ENCODE measurements at regions not wholly inside any gene's neighbourhood (a gene's known extent, or its start where the extent isn't known, plus 50 kb on each side); places are given as distances from the start of the nearest gene placed in this dataset.

GRCh38 chr21:29465546-29465945 lies 166.8 kb downstream of the BACH1 start:
- no peaks in the 10 kb centered on the region for H3K27me3 ChIP-seq (replicated peaks; ENCODE audit: control insufficient read depth, insufficient read depth, low read length, poor library complexity, severe bottlenecking)
- H3K9me3 ChIP-seq (ENCODE audit: control insufficient read depth, low read length): no peaks in the 10 kb centered on the region
- no peaks in the 10 kb centered on the region for H3K36me3 ChIP-seq (ENCODE audit: control insufficient read depth, insufficient read depth, low read length)
- no peak for DNase-seq
- no peak overlapping the region for H3K27ac ChIP-seq (ENCODE audit: insufficient read depth, low read length, poor library complexity, severe bottlenecking)
- H3K4me1 ChIP-seq (ENCODE audit: control insufficient read depth, insufficient read depth, low read length, poor library complexity, severe bottlenecking): no peaks in the 10 kb centered on the region
- no peak overlapping the region for H3K4me3 ChIP-seq (ENCODE audit: insufficient read depth, low read depth, low read length, poor library complexity, severe bottlenecking)

- Histone ChIP-seq H3K4me3 (ENCODE audit: insufficient read depth, low read depth, low read length, poor library complexity, severe bottlenecking) (no peak overlapping the region), H3K36me3 (ENCODE audit: control insufficient read depth, insufficient read depth, low read length) (no peaks in the 10 kb centered on the region), H3K27me3 (replicated peaks; ENCODE audit: control insufficient read depth, insufficient read depth, low read length, poor library complexity, severe bottlenecking) (no peaks in the 10 kb centered on the region), H3K4me1 (ENCODE audit: control insufficient read depth, insufficient read depth, low read length, poor library complexity, severe bottlenecking) (no peaks in the 10 kb centered on the region), H3K9me3 (ENCODE audit: control insufficient read depth, low read length) (no peaks in the 10 kb centered on the region), H3K27ac (ENCODE audit: insufficient read depth, low read length, poor library complexity, severe bottlenecking) (no peak overlapping the region)
- no peak for DNase-seq
Observed at GRCh38 chr21:29466532-29466931, 167.8 kb downstream of the BACH1 start.

- H3K9me3 ChIP-seq (ENCODE audit: control insufficient read depth, low read length): no peaks in the 10 kb centered on the region
- H3K4me1 ChIP-seq (ENCODE audit: control insufficient read depth, insufficient read depth, low read length, poor library complexity, severe bottlenecking): no peaks in the 10 kb centered on the region
Observed at GRCh38 chr21:29470397-29470796, 171.7 kb downstream of the BACH1 start.

GRCh38 chr21:29473808-29474207 lies 175.1 kb downstream of the BACH1 start:
- H3K9me3 ChIP-seq (ENCODE audit: control insufficient read depth, low read length): no peaks in the 10 kb centered on the region
- DNase-seq: no peak
- no peaks in the 10 kb centered on the region for H3K36me3 ChIP-seq (ENCODE audit: control insufficient read depth, insufficient read depth, low read length)
- H3K4me1 ChIP-seq (ENCODE audit: control insufficient read depth, insufficient read depth, low read length, poor library complexity, severe bottlenecking): no peaks in the 10 kb centered on the region
- H3K4me3 ChIP-seq (ENCODE audit: insufficient read depth, low read depth, low read length, poor library complexity, severe bottlenecking): no peak overlapping the region
- H3K27ac ChIP-seq (ENCODE audit: insufficient read depth, low read length, poor library complexity, severe bottlenecking): no peak overlapping the region
- H3K27me3 ChIP-seq (replicated peaks; ENCODE audit: control insufficient read depth, insufficient read depth, low read length, poor library complexity, severe bottlenecking): no peaks in the 10 kb centered on the region

More at GRCh38 chr21:29470397-29470796, 171.7 kb downstream of the BACH1 start:
- Histone ChIP-seq H3K27ac (ENCODE audit: insufficient read depth, low read length, poor library complexity, severe bottlenecking) (no peak overlapping the region), H3K36me3 (ENCODE audit: control insufficient read depth, insufficient read depth, low read length) (no peaks in the 10 kb centered on the region), H3K27me3 (replicated peaks; ENCODE audit: control insufficient read depth, insufficient read depth, low read length, poor library complexity, severe bottlenecking) (no peaks in the 10 kb centered on the region), H3K4me3 (ENCODE audit: insufficient read depth, low read depth, low read length, poor library complexity, severe bottlenecking) (no peak overlapping the region)
- DNase-seq: no peak

GRCh38 chr21:29475329-29475728 lies 176.6 kb downstream of the BACH1 start:
- H3K36me3 ChIP-seq (ENCODE audit: control insufficient read depth, insufficient read depth, low read length): no peaks in the 10 kb centered on the region
- no peak for DNase-seq

GRCh38 chr21:29477347-29477746 lies 178.6 kb downstream of the BACH1 start:
- no peak for DNase-seq
- no peak overlapping the region for H3K27ac ChIP-seq (ENCODE audit: insufficient read depth, low read length, poor library complexity, severe bottlenecking)
- H3K4me1 ChIP-seq (ENCODE audit: control insufficient read depth, insufficient read depth, low read length, poor library complexity, severe bottlenecking): no peaks in the 10 kb centered on the region
- no peaks in the 10 kb centered on the region for H3K27me3 ChIP-seq (replicated peaks; ENCODE audit: control insufficient read depth, insufficient read depth, low read length, poor library complexity, severe bottlenecking)
- H3K9me3 ChIP-seq (ENCODE audit: control insufficient read depth, low read length): no peaks in the 10 kb centered on the region
- no peak overlapping the region for H3K4me3 ChIP-seq (ENCODE audit: insufficient read depth, low read depth, low read length, poor library complexity, severe bottlenecking)
- no peaks in the 10 kb centered on the region for H3K36me3 ChIP-seq (ENCODE audit: control insufficient read depth, insufficient read depth, low read length)

More at GRCh38 chr21:29475329-29475728, 176.6 kb downstream of the BACH1 start:
- no peaks in the 10 kb centered on the region for H3K4me1 ChIP-seq (ENCODE audit: control insufficient read depth, insufficient read depth, low read length, poor library complexity, severe bottlenecking)
- H3K27me3 ChIP-seq (replicated peaks; ENCODE audit: control insufficient read depth, insufficient read depth, low read length, poor library complexity, severe bottlenecking): no peaks in the 10 kb centered on the region
- H3K4me3 ChIP-seq (ENCODE audit: insufficient read depth, low read depth, low read length, poor library complexity, severe bottlenecking): no peak overlapping the region
- H3K9me3 ChIP-seq (ENCODE audit: control insufficient read depth, low read length): no peaks in the 10 kb centered on the region
- H3K27ac ChIP-seq (ENCODE audit: insufficient read depth, low read length, poor library complexity, severe bottlenecking): no peak overlapping the region

- Histone ChIP-seq H3K36me3 (ENCODE audit: control insufficient read depth, insufficient read depth, low read length) (no peaks in the 10 kb centered on the region), H3K4me1 (ENCODE audit: control insufficient read depth, insufficient read depth, low read length, poor library complexity, severe bottlenecking) (no peaks in the 10 kb centered on the region), H3K9me3 (ENCODE audit: control insufficient read depth, low read length) (no peaks in the 10 kb centered on the region), H3K27ac (ENCODE audit: insufficient read depth, low read length, poor library complexity, severe bottlenecking) (no peak overlapping the region), H3K4me3 (ENCODE audit: insufficient read depth, low read depth, low read length, poor library complexity, severe bottlenecking) (no peak overlapping the region), H3K27me3 (replicated peaks; ENCODE audit: control insufficient read depth, insufficient read depth, low read length, poor library complexity, severe bottlenecking) (no peaks in the 10 kb centered on the region)
- DNase-seq: no peak
Observed at GRCh38 chr21:29477941-29478340, 179.2 kb downstream of the BACH1 start.

- no peak overlapping the region for H3K27ac ChIP-seq (ENCODE audit: insufficient read depth, low read length, poor library complexity, severe bottlenecking)
- no peak overlapping the region for H3K4me3 ChIP-seq (ENCODE audit: insufficient read depth, low read depth, low read length, poor library complexity, severe bottlenecking)
- no peaks in the 10 kb centered on the region for H3K9me3 ChIP-seq (ENCODE audit: control insufficient read depth, low read length)
- H3K36me3 ChIP-seq (ENCODE audit: control insufficient read depth, insufficient read depth, low read length): no peaks in the 10 kb centered on the region
- H3K4me1 ChIP-seq (ENCODE audit: control insufficient read depth, insufficient read depth, low read length, poor library complexity, severe bottlenecking): no peaks in the 10 kb centered on the region
- H3K27me3 ChIP-seq (replicated peaks; ENCODE audit: control insufficient read depth, insufficient read depth, low read length, poor library complexity, severe bottlenecking): no peaks in the 10 kb centered on the region
- DNase-seq: no peak
Observed at GRCh38 chr21:29481081-29481480, 182.4 kb downstream of the BACH1 start.

- Histone ChIP-seq H3K4me3 (ENCODE audit: insufficient read depth, low read depth, low read length, poor library complexity, severe bottlenecking) (no peak overlapping the region), H3K27me3 (replicated peaks; ENCODE audit: control insufficient read depth, insufficient read depth, low read length, poor library complexity, severe bottlenecking) (no peaks in the 10 kb centered on the region), H3K36me3 (ENCODE audit: control insufficient read depth, insufficient read depth, low read length) (no peaks in the 10 kb centered on the region), H3K27ac (ENCODE audit: insufficient read depth, low read length, poor library complexity, severe bottlenecking) (no peak overlapping the region), H3K9me3 (ENCODE audit: control insufficient read depth, low read length) (no peaks in the 10 kb centered on the region), H3K4me1 (ENCODE audit: control insufficient read depth, insufficient read depth, low read length, poor library complexity, severe bottlenecking) (no peaks in the 10 kb centered on the region)
- DNase-seq: no peak
Observed at GRCh38 chr21:29481641-29482040, 182.9 kb downstream of the BACH1 start.

GRCh38 chr21:29486306-29486807 lies 187.6 kb downstream of the BACH1 start:
- Histone ChIP-seq H3K27ac (ENCODE audit: insufficient read depth, low read length, poor library complexity, severe bottlenecking) (no peak overlapping the region), H3K9me3 (ENCODE audit: control insufficient read depth, low read length) (no peaks in the 10 kb centered on the region), H3K4me1 (ENCODE audit: control insufficient read depth, insufficient read depth, low read length, poor library complexity, severe bottlenecking) (no peaks in the 10 kb centered on the region), H3K36me3 (ENCODE audit: control insufficient read depth, insufficient read depth, low read length) (no peaks in the 10 kb centered on the region), H3K27me3 (replicated peaks; ENCODE audit: control insufficient read depth, insufficient read depth, low read length, poor library complexity, severe bottlenecking) (no peaks in the 10 kb centered on the region), H3K4me3 (ENCODE audit: insufficient read depth, low read depth, low read length, poor library complexity, severe bottlenecking) (no peak overlapping the region)
- DNase-seq: no peak
